ENCODE measurements at regions not wholly inside any gene's neighbourhood (a gene's known extent, or its start where the extent isn't known, plus 50 kb on each side); places are given as distances from the start of the nearest gene placed in this dataset.
A peak's percentile ranks its signal among the peaks of the same experiment; 100 is the strongest.

- no peak for TF ChIP-seq EZH2phosphoT487 (IDR thresholded peaks at IDR 0.05; ENCODE audit: borderline replicate concordance, low read depth, low read length)
- no peak for TF ChIP-seq CTCF (conservative IDR thresholded peaks at IDR 0.05; ENCODE audit: low read length)
- H3K36me3 ChIP-seq (ENCODE audit: insufficient read depth, low read length): no peaks in the 10 kb centered on the region
- DNase-seq (ENCODE audit: low spot score): no peak
- H3K79me2 ChIP-seq (ENCODE audit: insufficient read depth, low read depth, low read length): no peaks in the 10 kb centered on the region
- H3K9me2 ChIP-seq (ENCODE audit: insufficient read depth, low read length): no peaks in the 10 kb centered on the region
- ChIA-PET POLR2A (no interaction called here), CTCF (ENCODE audit: unreplicated experiment) (no interaction called here)
- BruUV-seq (replicated peaks): no TSS peak
- H3K4me3 ChIP-seq (ENCODE audit: low read depth, low read length, poor library complexity, severe bottlenecking): no peak overlapping the region
- H2AFZ ChIP-seq (ENCODE audit: low read length): no peak overlapping the region
- no peaks in the 10 kb centered on the region for H4K20me1 ChIP-seq (ENCODE audit: insufficient read depth, low read length)
- H3K27ac ChIP-seq (ENCODE audit: low read depth, low read length, poor library complexity, severe bottlenecking): no peak overlapping the region
- H3K4me2 ChIP-seq (ENCODE audit: low read length): no peak overlapping the region
- H3K9me3 ChIP-seq (ENCODE audit: low read length): no peaks in the 10 kb centered on the region
- intact Hi-C loops (cut with micrococcal nuclease; ENCODE audit: unreplicated experiment): no loop called here
- no peaks in the 10 kb centered on the region for H3K4me1 ChIP-seq (ENCODE audit: insufficient read depth, low read length, poor library complexity, severe bottlenecking)
These were observed 396.6 kb downstream of the TAFA4 start for GRCh38 chr3:68535782-68536181.

GRCh38 chr3:68523330-68523729 is 409.0 kb downstream of the TAFA4 start:
- no peaks in the 10 kb centered on the region for H3K9me3 ChIP-seq (ENCODE audit: low read length)
- H3K4me2 ChIP-seq (ENCODE audit: low read length): no peak overlapping the region
- no peak overlapping the region for H3K4me3 ChIP-seq (ENCODE audit: low read depth, low read length, poor library complexity, severe bottlenecking)
- ChIA-PET POLR2A (no interaction called here), CTCF (ENCODE audit: unreplicated experiment) (no interaction called here)
- no peaks in the 10 kb centered on the region for H3K9me2 ChIP-seq (ENCODE audit: insufficient read depth, low read length)
- DNase-seq (ENCODE audit: low spot score): no peak
- intact Hi-C loops (cut with micrococcal nuclease; ENCODE audit: unreplicated experiment): no loop called here
- no peaks in the 10 kb centered on the region for H4K20me1 ChIP-seq (ENCODE audit: insufficient read depth, low read length)
- H3K36me3 ChIP-seq (ENCODE audit: insufficient read depth, low read length): no peaks in the 10 kb centered on the region
- no peak for TF ChIP-seq EZH2phosphoT487 (IDR thresholded peaks at IDR 0.05; ENCODE audit: borderline replicate concordance, low read depth, low read length)
- TF ChIP-seq CTCF (conservative IDR thresholded peaks at IDR 0.05; ENCODE audit: low read length): no peak
- no peaks in the 10 kb centered on the region for H3K4me1 ChIP-seq (ENCODE audit: insufficient read depth, low read length, poor library complexity, severe bottlenecking)
- H2AFZ ChIP-seq (ENCODE audit: low read length): no peak overlapping the region
- H3K79me2 ChIP-seq (ENCODE audit: insufficient read depth, low read depth, low read length): no peaks in the 10 kb centered on the region
- H3K27ac ChIP-seq (ENCODE audit: low read depth, low read length, poor library complexity, severe bottlenecking): no peak overlapping the region
- BruUV-seq (replicated peaks): no TSS peak

GRCh38 chr3:68515237-68515636 is 417.1 kb downstream of the TAFA4 start:
- Histone ChIP-seq H3K9me3 (ENCODE audit: low read length) (no peaks in the 10 kb centered on the region), H3K9me2 (ENCODE audit: insufficient read depth, low read length) (no peaks in the 10 kb centered on the region), H3K4me2 (ENCODE audit: low read length) (no peak overlapping the region), H3K4me3 (ENCODE audit: low read depth, low read length, poor library complexity, severe bottlenecking) (no peak overlapping the region), H2AFZ (ENCODE audit: low read length) (peak overlapping the region; percentile 64; the same call in 1 of the 2 replicates), H4K20me1 (ENCODE audit: insufficient read depth, low read length) (no peaks in the 10 kb centered on the region), H3K79me2 (ENCODE audit: insufficient read depth, low read depth, low read length) (no peaks in the 10 kb centered on the region), H3K36me3 (ENCODE audit: insufficient read depth, low read length) (no peaks in the 10 kb centered on the region), H3K4me1 (ENCODE audit: insufficient read depth, low read length, poor library complexity, severe bottlenecking) (no peaks in the 10 kb centered on the region), H3K27ac (ENCODE audit: low read depth, low read length, poor library complexity, severe bottlenecking) (no peak overlapping the region)
- TF ChIP-seq CTCF (conservative IDR thresholded peaks at IDR 0.05; ENCODE audit: low read length) (no peak), EZH2phosphoT487 (IDR thresholded peaks at IDR 0.05; ENCODE audit: borderline replicate concordance, low read depth, low read length) (no peak)
- POLR2A ChIA-PET: interaction anchor here (0.5 to 1.0 kb wide), 2 partner anchors 401 to 657 kb away, joined by 3 read pairs; no protein-coding TSS in a partner anchor
- intact Hi-C loops (cut with micrococcal nuclease; ENCODE audit: unreplicated experiment): no loop called here
- DNase-seq (ENCODE audit: low spot score): peak; percentile 5
- BruUV-seq (replicated peaks): no TSS peak
- CTCF ChIA-PET (ENCODE audit: unreplicated experiment): no interaction called here
